ENCODE measurements at regions not wholly inside any gene's neighbourhood (a gene's known extent, or its start where the extent isn't known, plus 50 kb on each side); places are given as distances from the start of the nearest gene placed in this dataset.

GRCh38 chr18:30492552-30493129 lies 549.9 kb downstream of the DSC3 start:
- Histone ChIP-seq H2AFZ (ENCODE audit: low read length) (no peak overlapping the region), H3K79me2 (ENCODE audit: control insufficient read depth, insufficient read depth, low read length) (no peaks in the 10 kb centered on the region)
- TF ChIP-seq CTCF (conservative IDR thresholded peaks at IDR 0.05 in 1 of 2, IDR thresholded peaks at IDR 0.05 in 1 of 2; ENCODE audit: low read depth in 1 of 2, low read length in 2 of 2) (no peak), EZH2 (IDR thresholded peaks at IDR 0.05; ENCODE audit: low read length, missing control alignments) (no peak)

DNA sequence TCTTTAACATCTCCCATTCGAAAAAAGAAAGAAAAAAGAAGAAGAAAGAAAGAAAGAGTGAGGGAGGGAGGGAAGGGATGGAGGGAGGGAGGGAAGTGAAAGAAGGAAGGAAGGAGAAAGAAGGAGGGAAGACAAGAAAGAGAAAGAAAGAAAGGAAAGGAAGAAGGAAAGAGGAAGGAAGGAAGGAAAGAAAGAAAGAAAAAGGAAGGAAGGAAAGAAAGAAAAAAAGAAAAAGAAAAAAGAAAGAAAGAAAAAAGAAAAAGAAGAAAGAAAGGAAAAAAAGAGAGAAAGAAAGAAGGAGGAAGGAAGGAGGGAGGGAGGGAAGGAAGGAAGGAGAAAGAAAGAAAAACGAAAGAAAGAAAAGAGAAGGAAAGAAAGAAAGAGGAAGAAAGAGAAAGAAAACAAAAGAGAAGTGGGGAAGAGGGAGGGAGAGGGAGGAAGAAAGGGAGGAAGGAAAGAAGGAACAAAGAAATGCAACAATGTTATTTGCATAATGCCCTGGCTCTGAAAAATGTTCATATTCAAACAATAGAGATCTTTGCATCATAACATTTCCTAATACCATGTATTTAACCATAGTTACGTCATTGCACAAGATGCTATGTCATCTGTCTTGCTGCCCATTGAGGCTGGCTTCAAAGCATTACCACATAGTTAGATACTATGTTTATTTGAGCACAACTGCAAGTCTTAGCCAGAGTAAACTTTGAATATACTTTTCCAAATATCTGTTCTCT lies 550.6 kb downstream of the DSC3 start:
- H2AFZ ChIP-seq (ENCODE audit: low read length), result no peak overlapping the region
- no peaks in the 10 kb centered on the region for H3K36me3 ChIP-seq (ENCODE audit: control insufficient read depth, insufficient read depth, low read length)
- no peaks in the 10 kb centered on the region for H4K20me1 ChIP-seq (ENCODE audit: control insufficient read depth, extremely low read depth, insufficient read depth, low read length)
- peak in 1 of 2 donors; percentile 34 for DNase-seq (ENCODE audit: low read depth in 2 of 2)
- H3K79me2 ChIP-seq (ENCODE audit: control insufficient read depth, insufficient read depth, low read length), result no peaks in the 10 kb centered on the region
- H3K4me1 ChIP-seq (ENCODE audit: control insufficient read depth, extremely low read depth, insufficient read depth, low read length), result no peaks in the 10 kb centered on the region
- H3K27ac ChIP-seq (ENCODE audit: insufficient read depth, low read length), result no peak overlapping the region
- TF ChIP-seq CTCF (conservative IDR thresholded peaks at IDR 0.05 in 1 of 2, IDR thresholded peaks at IDR 0.05 in 1 of 2; ENCODE audit: low read depth in 1 of 2, low read length in 2 of 2) (no peak), EZH2 (IDR thresholded peaks at IDR 0.05; ENCODE audit: low read length, missing control alignments) (no peak)
- H3K9ac ChIP-seq (ENCODE audit: insufficient read depth, low read length), result no peak overlapping the region
- no peak overlapping the region for H3K4me2 ChIP-seq (ENCODE audit: extremely low read depth, insufficient read depth, low read length)
- H3K4me3 ChIP-seq (replicated peaks in 1 of 4; ENCODE audit: control extremely low read depth in 1 of 4, insufficient read depth in 1 of 4, low read depth in 3 of 4, low read length in 4 of 4), result no peak overlapping the region
- no peaks in the 10 kb centered on the region for H3K27me3 ChIP-seq (ENCODE audit: control insufficient read depth, insufficient read depth, low read length)
- no peaks in the 10 kb centered on the region for H3K9me3 ChIP-seq (ENCODE audit: control insufficient read depth, insufficient read depth, low read depth, low read length)

More at GRCh38 chr18:30492552-30493129, 549.9 kb downstream of the DSC3 start:
- Histone ChIP-seq H3K36me3 (ENCODE audit: control insufficient read depth, insufficient read depth, low read length) (no peaks in the 10 kb centered on the region), H3K9ac (ENCODE audit: insufficient read depth, low read length) (no peak overlapping the region), H3K9me3 (ENCODE audit: control insufficient read depth, insufficient read depth, low read depth, low read length) (no peaks in the 10 kb centered on the region), H4K20me1 (ENCODE audit: control insufficient read depth, extremely low read depth, insufficient read depth, low read length) (no peaks in the 10 kb centered on the region), H3K4me2 (ENCODE audit: extremely low read depth, insufficient read depth, low read length) (no peak overlapping the region), H3K4me1 (ENCODE audit: control insufficient read depth, extremely low read depth, insufficient read depth, low read length) (no peaks in the 10 kb centered on the region), H3K4me3 (replicated peaks in 1 of 4; ENCODE audit: control extremely low read depth in 1 of 4, insufficient read depth in 1 of 4, low read depth in 3 of 4, low read length in 4 of 4) (no peak overlapping the region), H3K27ac (ENCODE audit: insufficient read depth, low read length) (no peak overlapping the region), H3K27me3 (ENCODE audit: control insufficient read depth, insufficient read depth, low read length) (no peaks in the 10 kb centered on the region)
- no peak for DNase-seq (ENCODE audit: low read depth in 2 of 2)

- DNase-seq (ENCODE audit: low read depth in 2 of 2), result no peak
- no peak overlapping the region for H3K9ac ChIP-seq (ENCODE audit: insufficient read depth, low read length)
- no peaks in the 10 kb centered on the region for H3K9me3 ChIP-seq (ENCODE audit: control insufficient read depth, insufficient read depth, low read depth, low read length)
- H3K4me1 ChIP-seq (ENCODE audit: control insufficient read depth, extremely low read depth, insufficient read depth, low read length), result no peaks in the 10 kb centered on the region
- H3K4me3 ChIP-seq (replicated peaks in 1 of 4; ENCODE audit: control extremely low read depth in 1 of 4, insufficient read depth in 1 of 4, low read depth in 3 of 4, low read length in 4 of 4), result no peak overlapping the region
- no peak overlapping the region for H3K4me2 ChIP-seq (ENCODE audit: extremely low read depth, insufficient read depth, low read length)
- no peak overlapping the region for H3K27ac ChIP-seq (ENCODE audit: insufficient read depth, low read length)
- H2AFZ ChIP-seq (ENCODE audit: low read length), result no peak overlapping the region
- TF ChIP-seq EZH2 (IDR thresholded peaks at IDR 0.05; ENCODE audit: low read length, missing control alignments) (no peak), CTCF (conservative IDR thresholded peaks at IDR 0.05 in 1 of 2, IDR thresholded peaks at IDR 0.05 in 1 of 2; ENCODE audit: low read depth in 1 of 2, low read length in 2 of 2) (no peak)
- no peaks in the 10 kb centered on the region for H3K36me3 ChIP-seq (ENCODE audit: control insufficient read depth, insufficient read depth, low read length)
- no peaks in the 10 kb centered on the region for H3K27me3 ChIP-seq (ENCODE audit: control insufficient read depth, insufficient read depth, low read length)
- H3K79me2 ChIP-seq (ENCODE audit: control insufficient read depth, insufficient read depth, low read length), result no peaks in the 10 kb centered on the region
- no peaks in the 10 kb centered on the region for H4K20me1 ChIP-seq (ENCODE audit: control insufficient read depth, extremely low read depth, insufficient read depth, low read length)
These were observed 552.5 kb downstream of the DSC3 start for GRCh38 chr18:30489890-30490643.

All from fibroblast of lung (primary cell).